HepG2 (cell line): ENCODE measurements at regions not wholly inside any gene's neighbourhood (a gene's known extent, or its start where the extent isn't known, plus 50 kb on each side); places are given as distances from the start of the nearest gene placed in this dataset.

ENCODE experiments used
- ATAC-seq: fragments of 200-7000 bp; cut with Tn5 transposase; 3 replicates; pipeline ENCODE4 v1.9.1; 2020; ENCODE audit warnings: mild to moderate bottlenecking, moderate library complexity
- BruUV-seq: library from RNA; stranded (reverse); fragments of 400-500 nt; replicated peaks from 2 replicates; lab custom pipeline; 2021; lab: Mats Ljungman, UMichigan
- CTCF ChIA-PET: fragments of 300-600 bp; formaldehyde crosslinking; extraction: SDS; loops from one replicate; lab custom pipeline; 2021; ENCODE audit warnings: low total read pairs, inconsistent platforms, low intra/inter-chr PET ratio; lab: Yijun Ruan, JAX
- POLR2A ChIA-PET: fragments of 350-600 bp; sonication (Branson Sonifier 250); formaldehyde crosslinking; loops from one replicate; lab custom pipeline; 2020; ENCODE audit warnings: antibody characterized with exemption, inconsistent platforms; lab: Yijun Ruan, JAX
- DNase-seq: peaks from one replicate; pipeline ENCODE4 v3.0.0-alpha.2; 2015; ENCODE audit warnings: low spot score
- FAIRE-seq: peaks from 3 replicates; lab custom pipeline; 2011; peaks lifted over from hg19 to GRCh38; lab: Jason Lieb, UNC
- H2AFZ ChIP-seq: one replicate; pipeline ENCODE4 v1.6.1; 2011; ENCODE audit warnings: low read length, inconsistent platforms
- H3K27ac ChIP-seq: fragments of 300-600 bp; 3 replicates; pipeline ENCODE4 v1.8.0; 2011; ENCODE audit warnings: mixed run types, mild to moderate bottlenecking, mixed read lengths, low read length, inconsistent platforms; ENCODE audit not compliant: insufficient read depth; ENCODE audit errors: extremely low read length
- H3K27me3 ChIP-seq, 2 experiments: fragments of 200-600 bp in 1 of 2; 2 replicates in 1 of 2; 3 replicates in 1 of 2; pipeline versions ENCODE4 v1.6.0 to v1.8.0; 2011; ENCODE audit warnings: low read length in 2 of 2, mild to moderate bottlenecking in 2 of 2, moderate library complexity in 2 of 2, inconsistent platforms in 1 of 2; ENCODE audit not compliant: insufficient read depth in 2 of 2, control insufficient read depth in 1 of 2
- H3K36me3 ChIP-seq, 2 experiments: fragments of 200-600 bp in 1 of 2; replicated peaks in 1 of 2; 2 replicates in 1 of 2; 3 replicates in 1 of 2; pipeline versions ENCODE4 v1.5.1 to v1.8.0; 2011; ENCODE audit warnings: low read length in 2 of 2, inconsistent platforms in 1 of 2; ENCODE audit not compliant: insufficient read depth in 2 of 2, control insufficient read depth in 1 of 2
- H3K4me1 ChIP-seq: 2 replicates; pipeline ENCODE4 v1.5.1; 2012; ENCODE audit warnings: low read length, inconsistent platforms; ENCODE audit not compliant: insufficient read depth
- H3K4me2 ChIP-seq: 2 replicates; pipeline ENCODE4 v1.6.0; 2011; ENCODE audit warnings: low read depth, low read length, inconsistent platforms
- H3K4me3 ChIP-seq, 3 experiments: fragments of 200-600 bp in 1 of 3; sonication (generic), shearing (Covaris generic) in 1 of 3; replicated peaks in 1 of 3; 2 replicates each; pipeline ENCODE4 v1.5.1; 2011 to 2016; ENCODE audit warnings: low read length in 3 of 3, inconsistent platforms in 2 of 3, low read depth in 2 of 3, mild to moderate bottlenecking in 2 of 3, control low read depth in 1 of 3, mixed read lengths in 1 of 3; ENCODE audit not compliant: insufficient read depth in 1 of 3
- H3K79me2 ChIP-seq: one replicate; pipeline ENCODE4 v1.6.1; 2011; ENCODE audit warnings: low read length, inconsistent platforms; ENCODE audit not compliant: insufficient read depth
- H3K9ac ChIP-seq: 2 replicates; pipeline ENCODE4 v1.6.0; 2011; ENCODE audit warnings: mild to moderate bottlenecking, low read depth, low read length, inconsistent platforms; ENCODE audit not compliant: insufficient read depth
- H3K9me3 ChIP-seq: 2 replicates; pipeline ENCODE4 v1.5.1; 2012; ENCODE audit warnings: mild to moderate bottlenecking, low read length
- H4K20me1 ChIP-seq: 2 replicates; pipeline ENCODE4 v1.6.0; 2011; ENCODE audit warnings: inconsistent platforms, mild to moderate bottlenecking, low read length, moderate library complexity; ENCODE audit not compliant: insufficient read depth
- ARNT ChIP-seq: fragments of 450-650 bp; IDR thresholded peaks from 2 replicates; pipeline ENCODE4 v1.6.1; 2017
- MXD1 ChIP-seq: sonication (generic); formaldehyde crosslinking; IDR thresholded peaks from 2 replicates; pipeline ENCODE4 v1.4.0; 2020; ENCODE audit warnings: mild to moderate bottlenecking, missing genetic modification reagents
- NFKB2 ChIP-seq: sonication (generic); formaldehyde crosslinking; IDR thresholded peaks from 2 replicates; pipeline ENCODE4 v1.4.0; 2020; ENCODE audit warnings: missing genetic modification reagents, borderline replicate concordance
- PHF8 ChIP-seq: sonication (generic); formaldehyde crosslinking; IDR thresholded peaks from 2 replicates; pipeline ENCODE4 v1.5.0; 2020; ENCODE audit warnings: missing genetic modification reagents
- RFXANK ChIP-seq: IDR thresholded peaks from 2 replicates; pipeline ENCODE4 v1.6.1; 2016
- SRF ChIP-seq: IDR thresholded peaks from 2 replicates; pipeline ENCODE4 v1.6.1; 2011; ENCODE audit warnings: mild to moderate bottlenecking, low read depth, low read length, moderate library complexity
- ZNF142 ChIP-seq: sonication (generic); formaldehyde crosslinking; IDR thresholded peaks from 2 replicates; pipeline ENCODE4 v1.4.0; 2020; ENCODE audit warnings: missing genetic modification reagents
- ZNF264 ChIP-seq: sonication (generic); formaldehyde crosslinking; IDR thresholded peaks from 2 replicates; pipeline ENCODE4 v1.4.0; 2020; ENCODE audit warnings: missing genetic modification reagents
- ZNF33B ChIP-seq: sonication (generic); formaldehyde crosslinking; IDR thresholded peaks from 2 replicates; pipeline ENCODE4 v1.5.1; 2020; ENCODE audit warnings: mild to moderate bottlenecking, missing genetic modification reagents
- ZNF546 ChIP-seq: sonication (generic); formaldehyde crosslinking; conservative IDR thresholded peaks from 2 replicates; pipeline ENCODE4 v1.8.1; 2023; ENCODE audit warnings: mild to moderate bottlenecking, missing genetic modification reagents
- ZNF850 ChIP-seq: sonication (generic); formaldehyde crosslinking; conservative IDR thresholded peaks from 2 replicates; pipeline ENCODE4 v1.9.0; 2021; ENCODE audit warnings: mild to moderate bottlenecking, missing genetic modification reagents
- WGBS: methylation state at CpG from one replicate; pipeline ENCODE4 v1.1.6; 2017; ENCODE audit warnings: low lambda C conversion rate; 5-methylcytosine and 5-hydroxymethylcytosine counted together
- in situ Hi-C: cut with HindIII; loops from 2 replicates; pipeline ENCODE4 v1.10.0; 2017; ENCODE audit warnings: low pct_unique_long_range_greater_than_20kb; ENCODE audit not compliant: extremely low pct_ligation_motif_present
- intact Hi-C: fragments of 100-400 bp; cut with micrococcal nuclease; formaldehyde crosslinking; loops from one replicate; pipeline ENCODE4 v1.10.0; 2022; ENCODE audit not compliant: unreplicated experiment
- TF ChIP-seq, protein P1 (sequence below): sonication (generic); formaldehyde crosslinking; IDR thresholded peaks from 2 replicates; pipeline ENCODE4 v1.4.0; 2020; ENCODE audit warnings: mild to moderate bottlenecking, missing genetic modification reagents
- TF ChIP-seq, protein P2 (sequence below): sonication (generic); formaldehyde crosslinking; IDR thresholded peaks from 2 replicates; pipeline ENCODE4 v1.9.0; 2021; ENCODE audit warnings: missing genetic modification reagents, borderline replicate concordance

DNA sequence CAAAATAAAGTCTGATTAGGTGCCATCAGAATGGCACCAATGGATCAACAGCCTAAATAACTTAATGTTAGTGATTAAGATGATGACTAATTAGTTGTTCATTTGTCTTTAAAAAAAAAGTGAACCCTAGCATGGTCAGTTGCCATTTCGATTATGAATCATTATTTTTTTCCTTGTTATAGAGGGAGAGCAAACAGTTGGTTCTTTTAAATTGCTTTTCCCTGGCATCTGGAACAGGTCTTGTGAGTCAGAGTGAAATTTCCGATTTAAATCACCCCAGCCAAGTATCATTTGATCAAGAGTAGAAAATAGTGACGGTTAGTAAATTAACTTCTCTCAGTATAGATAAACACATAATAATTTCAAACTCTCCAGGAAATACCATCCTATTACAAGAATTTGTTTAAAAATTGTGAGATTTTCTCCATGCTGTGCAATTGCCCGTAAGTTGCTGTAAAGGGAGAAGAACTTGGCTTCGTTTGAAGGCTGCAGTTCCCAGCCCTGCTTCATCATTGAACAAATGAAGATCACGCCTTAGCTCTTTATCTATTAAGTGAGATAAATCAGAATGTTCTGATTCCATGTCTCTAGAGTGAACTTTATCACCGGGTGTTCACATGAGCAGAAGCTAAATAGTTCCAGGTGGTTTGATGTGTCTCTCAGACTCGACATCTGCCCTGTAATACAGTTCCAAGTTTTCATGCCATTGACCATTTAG lies 741.3 kb downstream of the DOK5 start:
- in situ Hi-C loops (no loop called here), intact Hi-C loops (no loop called here)
- ATAC-seq (no peak), DNase-seq (no peak), FAIRE-seq (no peak)
- ChIA-PET POLR2A (no interaction called here), CTCF (no interaction called here)
- H3K4me1 ChIP-seq: no peaks in the 10 kb centered on the region
- no TSS peak for BruUV-seq
- no peak overlapping the region for H3K9ac ChIP-seq
- H3K9me3 ChIP-seq: peaks cover 81% of the 10 kb centered on the region
- WGBS: 5% methylated on average over 8 of the region's 8 CpGs
- H3K79me2 ChIP-seq: no peaks in the 10 kb centered on the region
- H2AFZ ChIP-seq: no peak overlapping the region
- no peaks in the 10 kb centered on the region for H3K27me3 ChIP-seq
- H3K27ac ChIP-seq: no peak overlapping the region
- no peaks in the 10 kb centered on the region for H3K36me3 ChIP-seq
- no peak overlapping the region for H3K4me2 ChIP-seq
- H4K20me1 ChIP-seq: no peaks in the 10 kb centered on the region
- TF ChIP-seq ARNT (no peak), ZNF546 (no peak), SRF (no peak), ZNF33B (CRISPR knock-in tag) (no peak), NFKB2 (CRISPR knock-in tag) (no peak), ZNF264 (CRISPR knock-in tag) (no peak), ZNF142 (CRISPR knock-in tag) (no peak), MXD1 (CRISPR knock-in tag) (no peak), ZNF850 (CRISPR knock-in tag) (no peak), PHF8 (CRISPR knock-in tag) (no peak), RFXANK (CRISPR knock-in tag) (no peak)
- TF ChIP-seq, protein P1, sequence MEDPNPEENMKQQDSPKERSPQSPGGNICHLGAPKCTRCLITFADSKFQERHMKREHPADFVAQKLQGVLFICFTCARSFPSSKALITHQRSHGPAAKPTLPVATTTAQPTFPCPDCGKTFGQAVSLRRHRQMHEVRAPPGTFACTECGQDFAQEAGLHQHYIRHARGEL (CRISPR knock-in tag): no peak
- TF ChIP-seq, protein P2, sequence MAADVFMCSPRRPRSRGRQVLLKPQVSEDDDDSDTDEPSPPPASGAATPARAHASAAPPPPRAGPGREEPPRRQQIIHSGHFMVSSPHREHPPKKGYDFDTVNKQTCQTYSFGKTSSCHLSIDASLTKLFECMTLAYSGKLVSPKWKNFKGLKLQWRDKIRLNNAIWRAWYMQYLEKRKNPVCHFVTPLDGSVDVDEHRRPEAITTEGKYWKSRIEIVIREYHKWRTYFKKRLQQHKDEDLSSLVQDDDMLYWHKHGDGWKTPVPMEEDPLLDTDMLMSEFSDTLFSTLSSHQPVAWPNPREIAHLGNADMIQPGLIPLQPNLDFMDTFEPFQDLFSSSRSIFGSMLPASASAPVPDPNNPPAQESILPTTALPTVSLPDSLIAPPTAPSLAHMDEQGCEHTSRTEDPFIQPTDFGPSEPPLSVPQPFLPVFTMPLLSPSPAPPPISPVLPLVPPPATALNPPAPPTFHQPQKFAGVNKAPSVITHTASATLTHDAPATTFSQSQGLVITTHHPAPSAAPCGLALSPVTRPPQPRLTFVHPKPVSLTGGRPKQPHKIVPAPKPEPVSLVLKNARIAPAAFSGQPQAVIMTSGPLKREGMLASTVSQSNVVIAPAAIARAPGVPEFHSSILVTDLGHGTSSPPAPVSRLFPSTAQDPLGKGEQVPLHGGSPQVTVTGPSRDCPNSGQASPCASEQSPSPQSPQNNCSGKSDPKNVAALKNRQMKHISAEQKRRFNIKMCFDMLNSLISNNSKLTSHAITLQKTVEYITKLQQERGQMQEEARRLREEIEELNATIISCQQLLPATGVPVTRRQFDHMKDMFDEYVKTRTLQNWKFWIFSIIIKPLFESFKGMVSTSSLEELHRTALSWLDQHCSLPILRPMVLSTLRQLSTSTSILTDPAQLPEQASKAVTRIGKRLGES (CRISPR knock-in tag): no peak
- H3K4me3 ChIP-seq: no peak overlapping the region
